Ectodermal cell (in vitro differentiated cells): ENCODE measurements at regions not wholly inside any gene's neighbourhood (a gene's known extent, or its start where the extent isn't known, plus 50 kb on each side); places are given as distances from the start of the nearest gene placed in this dataset.
"Not testable (repeated sequence)": the region's sequence is repeated elsewhere in the genome, so short reads cannot be mapped to it uniquely, and the experiment has no call there.

Source experiments
- H3K27ac ChIP-seq: 2 replicates; pipeline ENCODE4 v1.7.0; 2013; ENCODE audit warnings: mild to moderate bottlenecking, low read depth, low read length; ENCODE audit not compliant: insufficient read depth, poor library complexity, severe bottlenecking
- H3K27me3 ChIP-seq: 2 replicates; pipeline ENCODE4 v1.7.0; 2013; ENCODE audit warnings: mild to moderate bottlenecking, low read length; ENCODE audit not compliant: insufficient read depth, control insufficient read depth, poor library complexity, severe bottlenecking
- H3K36me3 ChIP-seq: one replicate; pipeline ENCODE4 v1.7.0; 2013; ENCODE audit warnings: low read length; ENCODE audit not compliant: control insufficient read depth, insufficient read depth
- H3K4me1 ChIP-seq: one replicate; pipeline ENCODE4 v1.7.0; 2013; ENCODE audit warnings: low read length; ENCODE audit not compliant: control insufficient read depth, insufficient read depth
- H3K4me3 ChIP-seq: 2 replicates; pipeline ENCODE4 v1.7.0; 2013; ENCODE audit warnings: low read depth, low read length, control low read depth; ENCODE audit not compliant: insufficient read depth
- H3K9me3 ChIP-seq: 2 replicates; pipeline ENCODE4 v1.7.0; 2013; ENCODE audit warnings: mild to moderate bottlenecking, low read length, moderate library complexity; ENCODE audit not compliant: control insufficient read depth
- WGBS, 2 experiments: methylation state at CpG; one replicate each; pipeline ENCODE4 v1.1.7; 2013; ENCODE audit warnings: missing lambda C conversion rate in 2 of 2; 5-methylcytosine and 5-hydroxymethylcytosine counted together

- H3K9me3 ChIP-seq, H3K4me1 ChIP-seq, H3K27ac ChIP-seq, H3K4me3 ChIP-seq, H3K27me3 ChIP-seq, H3K36me3 ChIP-seq: not testable (repeated sequence)
- 85 to 88% methylated on average over 2 of the region's 7 CpGs for WGBS, 2 experiments
These were observed 54.3 kb upstream of the METTL14 start for GRCh38 chr4:118630897-118631296.

GRCh38 chr4:118631321-118632050, 53.7 kb upstream of the METTL14 start:
- not testable (repeated sequence) for H3K4me3 ChIP-seq, H3K9me3 ChIP-seq, H3K4me1 ChIP-seq, H3K36me3 ChIP-seq, H3K27ac ChIP-seq, H3K27me3 ChIP-seq
- WGBS, 2 experiments: 93% methylated on average over 11 of the region's 11 CpGs

- H3K9me3 ChIP-seq, H3K4me1 ChIP-seq, H3K36me3 ChIP-seq, H3K27me3 ChIP-seq, H3K27ac ChIP-seq, H3K4me3 ChIP-seq: not testable (repeated sequence)
- WGBS, 2 experiments: 96 to 98% methylated on average over 20 to 21 of the region's 22 CpGs
These were observed 51.7 kb upstream of the METTL14 start for GRCh38 chr4:118633476-118633875.

GRCh38 chr4:118634126-118634875, 50.9 kb upstream of the METTL14 start:
- H3K4me3 ChIP-seq, H3K4me1 ChIP-seq, H3K27me3 ChIP-seq, H3K36me3 ChIP-seq, H3K27ac ChIP-seq, H3K9me3 ChIP-seq: not testable (repeated sequence)
- WGBS, 2 experiments: 96% methylated on average over 31 of the region's 33 CpGs
